ENCODE measurements at regions not wholly inside any gene's neighbourhood (a gene's known extent, or its start where the extent isn't known, plus 50 kb on each side); places are given as distances from the start of the nearest gene placed in this dataset.

DNA sequence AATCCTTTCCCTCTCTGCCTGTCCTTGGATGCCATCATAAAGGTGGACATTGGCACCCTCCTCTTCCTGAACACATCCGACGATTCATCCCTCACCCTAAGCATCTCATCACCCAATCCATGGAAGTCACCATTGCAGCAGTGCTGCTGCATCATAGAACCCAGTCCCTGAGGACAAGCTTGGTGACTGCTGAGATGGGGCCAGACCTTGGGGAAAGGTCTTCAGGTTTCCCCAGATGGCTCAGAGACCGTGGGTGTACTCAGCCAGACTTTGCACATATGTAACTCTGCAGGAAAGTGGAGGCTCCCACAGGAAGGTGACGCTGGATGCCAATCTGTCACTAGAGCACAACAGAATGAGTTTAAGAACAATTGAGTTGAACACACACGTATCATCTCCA is 202.2 kb downstream of the SOX11 start:
- Histone ChIP-seq H3K79me1 (ENCODE audit: insufficient read depth, low read depth, low read length, poor library complexity, severe bottlenecking) (no peaks in the 10 kb centered on the region), H2AFZ (ENCODE audit: low read length) (no peak overlapping the region), H3K4ac (ENCODE audit: low read depth, low read length) (no peak overlapping the region), H4K20me1 (ENCODE audit: control insufficient read depth, insufficient read depth, insufficient read length) (no peaks in the 10 kb centered on the region), H2BK120ac (ENCODE audit: low read depth, low read length, poor library complexity, severe bottlenecking) (no peak overlapping the region), H3K79me2 (ENCODE audit: insufficient read depth, low read length) (no peaks in the 10 kb centered on the region), H3K18ac (ENCODE audit: insufficient read length, low read depth, low read length) (no peak overlapping the region), H2BK5ac (ENCODE audit: insufficient read length, low read length) (no peak overlapping the region), H3K4me1 (ENCODE audit: insufficient read depth, low read length) (no peaks in the 10 kb centered on the region), H3K14ac (ENCODE audit: insufficient read depth, low read length) (no peak overlapping the region), H3T11ph (ENCODE audit: low read length) (no peak overlapping the region), H3K23me2 (ENCODE audit: insufficient read length, low read depth, low read length, poor library complexity, severe bottlenecking) (no peaks in the 10 kb centered on the region), H3K9me3 (ENCODE audit: control insufficient read depth, low read depth, low read length) (no peaks in the 10 kb centered on the region), H4K8ac (replicated peaks; ENCODE audit: insufficient read length, low read depth, low read length) (no peak overlapping the region), H4K5ac (ENCODE audit: insufficient read length, low read depth, low read length) (no peak overlapping the region), H3K27ac (ENCODE audit: insufficient read length, low read depth, low read length) (no peak overlapping the region), H2BK15ac (ENCODE audit: low read depth, low read length) (no peak overlapping the region), H4K91ac (ENCODE audit: insufficient read length, low read depth, low read length) (no peak overlapping the region), H3K27me3 (ENCODE audit: insufficient read depth, low read length) (no peaks in the 10 kb centered on the region), H2AK5ac (ENCODE audit: insufficient read length, low read length) (no peak overlapping the region), H3K23ac (ENCODE audit: insufficient read length, low read depth, low read length) (no peak overlapping the region), H2BK20ac (ENCODE audit: low read depth, low read length, poor library complexity, severe bottlenecking) (no peak overlapping the region), H2BK12ac (ENCODE audit: insufficient read length, low read depth, low read length) (no peak overlapping the region), H3K9ac (ENCODE audit: extremely low read depth, insufficient read length, low read length) (no peak overlapping the region), H3K4me2 (ENCODE audit: insufficient read depth, insufficient read length, low read length) (no peak overlapping the region), H3K56ac (ENCODE audit: insufficient read length, low read depth, low read length) (no peak overlapping the region)
- H3K27me3 Mint-ChIP-seq (ENCODE audit: low read depth) = no peaks in the 10 kb centered on the region; the same call in 1 of the 2 replicates
- H3K36me3 Mint-ChIP-seq (ENCODE audit: insufficient read depth in 1 of 3, low read depth in 3 of 3) = no peaks in the 10 kb centered on the region; a peak in 2 of 7 replicates
- DNase-seq = no peak
- WGBS (ENCODE audit: extremely low coverage, insufficient read length, low lambda C conversion rate) = no CpG with 5 or more reads among the region's 5 CpGs
- H3K27ac Mint-ChIP-seq = no peak overlapping the region
- TF ChIP-seq, protein P1, sequence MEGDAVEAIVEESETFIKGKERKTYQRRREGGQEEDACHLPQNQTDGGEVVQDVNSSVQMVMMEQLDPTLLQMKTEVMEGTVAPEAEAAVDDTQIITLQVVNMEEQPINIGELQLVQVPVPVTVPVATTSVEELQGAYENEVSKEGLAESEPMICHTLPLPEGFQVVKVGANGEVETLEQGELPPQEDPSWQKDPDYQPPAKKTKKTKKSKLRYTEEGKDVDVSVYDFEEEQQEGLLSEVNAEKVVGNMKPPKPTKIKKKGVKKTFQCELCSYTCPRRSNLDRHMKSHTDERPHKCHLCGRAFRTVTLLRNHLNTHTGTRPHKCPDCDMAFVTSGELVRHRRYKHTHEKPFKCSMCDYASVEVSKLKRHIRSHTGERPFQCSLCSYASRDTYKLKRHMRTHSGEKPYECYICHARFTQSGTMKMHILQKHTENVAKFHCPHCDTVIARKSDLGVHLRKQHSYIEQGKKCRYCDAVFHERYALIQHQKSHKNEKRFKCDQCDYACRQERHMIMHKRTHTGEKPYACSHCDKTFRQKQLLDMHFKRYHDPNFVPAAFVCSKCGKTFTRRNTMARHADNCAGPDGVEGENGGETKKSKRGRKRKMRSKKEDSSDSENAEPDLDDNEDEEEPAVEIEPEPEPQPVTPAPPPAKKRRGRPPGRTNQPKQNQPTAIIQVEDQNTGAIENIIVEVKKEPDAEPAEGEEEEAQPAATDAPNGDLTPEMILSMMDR (conservative IDR thresholded peaks at IDR 0.05) = no peak
- H3K4me3 Mint-ChIP-seq = no peak overlapping the region; a peak in 1 of 5 replicates
- H3K4me1 Mint-ChIP-seq = no peaks in the 10 kb centered on the region
- H3K9me3 Mint-ChIP-seq = no peaks in the 10 kb centered on the region

All from H9 (cell line).